ENCODE measurements at regions not wholly inside any gene's neighbourhood (a gene's known extent, or its start where the extent isn't known, plus 50 kb on each side); places are given as distances from the start of the nearest gene placed in this dataset.

DNA sequence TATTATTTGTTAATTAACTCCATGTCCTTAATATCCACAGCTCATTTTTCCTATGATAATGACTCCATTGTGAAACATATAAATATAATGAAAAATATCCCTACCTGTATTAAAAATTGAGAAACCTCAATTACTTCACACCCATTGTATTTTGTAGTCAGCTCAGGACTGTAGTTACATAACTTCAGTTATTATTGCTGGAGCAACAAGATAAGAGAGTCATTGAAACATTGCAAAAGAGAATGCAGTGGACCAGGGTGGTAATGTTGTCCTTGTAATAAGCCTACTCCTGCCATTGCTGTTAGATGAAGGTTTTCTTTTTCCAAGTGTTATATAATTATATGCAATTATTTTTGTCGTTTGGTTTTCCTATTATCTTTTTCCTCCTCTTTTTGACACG, 184.4 kb downstream of the PRL start:
- H3K36me3 ChIP-seq (ENCODE audit: control insufficient read depth in 1 of 2, insufficient read depth in 2 of 2, low read length in 1 of 2) = no peaks in the 10 kb centered on the region
- no peak overlapping the region for H3K4me3 ChIP-seq (ENCODE audit: low read length in 2 of 2)
- H3K27ac ChIP-seq (ENCODE audit: low read depth in 1 of 2, low read length in 2 of 2) = no peak overlapping the region
- H3K9me3 ChIP-seq (ENCODE audit: control insufficient read depth, low read length) = no peaks in the 10 kb centered on the region
- DNase-seq (no peak), ATAC-seq (ENCODE audit: low FRiP score) (peak; percentile 62)
- no peaks in the 10 kb centered on the region for H3K27me3 ChIP-seq (ENCODE audit: control insufficient read depth in 1 of 2, insufficient read depth in 2 of 2, low read length in 1 of 2)
- peaks cover 0 to 4% of the 10 kb centered on the region in 2 donors for H3K4me1 ChIP-seq (ENCODE audit: control insufficient read depth in 1 of 2, insufficient read depth in 2 of 2, low read length in 2 of 2)
- 58 to 72% methylated on average over 2 of the region's 2 CpGs for WGBS, 2 donors
- intact Hi-C loops (cut with DNase I) = no loop called here

DNA sequence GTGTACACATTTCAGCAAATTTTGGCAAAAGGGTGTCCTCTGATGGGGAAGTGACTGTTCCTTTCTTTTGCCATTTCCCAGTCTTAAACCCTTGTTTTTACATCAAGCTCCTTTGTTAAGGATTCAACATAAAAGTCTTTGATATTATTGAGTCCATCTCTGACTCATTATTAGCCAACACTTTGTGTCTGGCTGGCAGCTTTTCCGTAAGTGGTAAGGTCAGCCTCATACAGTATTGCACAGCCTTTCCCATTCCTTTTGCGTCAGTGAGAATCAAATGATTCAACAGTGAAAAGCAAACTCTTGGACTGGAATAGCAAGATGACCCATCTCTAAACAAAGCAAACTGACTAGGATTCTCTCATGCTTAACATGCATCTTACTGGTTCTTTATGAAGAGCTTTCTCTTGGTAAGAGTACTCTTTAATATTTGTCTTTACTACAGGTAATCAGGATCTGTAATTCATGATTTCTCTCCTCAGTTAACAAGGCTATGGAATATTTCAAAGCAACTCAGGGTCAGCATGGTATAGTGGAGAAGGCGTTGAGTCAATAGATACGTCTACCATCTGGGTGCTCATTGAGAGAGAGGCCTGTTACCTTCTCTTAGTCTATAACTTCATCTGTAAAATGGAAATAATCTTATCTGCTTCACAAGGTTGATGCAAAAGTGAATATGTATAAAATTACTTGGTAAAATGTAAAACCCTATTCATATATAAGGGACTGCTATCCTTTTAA, 183.6 kb downstream of the PRL start:
- peak in 1 of 2 donors; percentile 59 for DNase-seq
- peak; percentile 74 for ATAC-seq (ENCODE audit: low FRiP score)
- Histone ChIP-seq H3K4me3 (ENCODE audit: low read length in 2 of 2) (no peak overlapping the region), H3K27me3 (ENCODE audit: control insufficient read depth in 1 of 2, insufficient read depth in 2 of 2, low read length in 1 of 2) (no peaks in the 10 kb centered on the region), H3K4me1 (ENCODE audit: control insufficient read depth in 1 of 2, insufficient read depth in 2 of 2, low read length in 2 of 2) (peaks cover 0 to 4% of the 10 kb centered on the region in 2 donors), H3K27ac (ENCODE audit: low read depth in 1 of 2, low read length in 2 of 2) (no peak overlapping the region), H3K9me3 (ENCODE audit: control insufficient read depth, low read length) (no peaks in the 10 kb centered on the region), H3K36me3 (ENCODE audit: control insufficient read depth in 1 of 2, insufficient read depth in 2 of 2, low read length in 1 of 2) (no peaks in the 10 kb centered on the region)
- intact Hi-C loops (cut with DNase I) = no loop called here
- 77 to 78% methylated on average over 4 of the region's 4 CpGs for WGBS, 2 donors

DNA sequence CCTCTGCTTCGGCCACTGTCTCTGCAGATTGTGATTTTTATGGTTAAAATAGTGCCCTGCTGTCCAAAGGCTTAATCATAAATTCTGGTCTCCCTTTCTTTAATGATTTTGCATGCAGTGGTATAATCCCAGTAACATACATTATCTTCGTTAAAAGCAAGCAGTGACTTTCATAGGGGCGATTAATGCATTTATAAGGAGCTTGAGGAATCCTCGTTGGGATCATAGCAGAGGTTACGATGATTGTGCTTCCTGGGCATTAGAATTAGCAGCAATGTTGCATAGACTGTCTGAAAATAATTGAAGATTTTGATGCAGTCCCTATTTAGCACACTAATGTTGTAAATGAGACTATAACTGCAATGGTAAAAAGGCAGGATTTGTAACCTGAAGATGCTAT, 181.3 kb downstream of the PRL start:
- no peaks in the 10 kb centered on the region for H3K27me3 ChIP-seq (ENCODE audit: control insufficient read depth in 1 of 2, insufficient read depth in 2 of 2, low read length in 1 of 2)
- no peak overlapping the region for H3K27ac ChIP-seq (ENCODE audit: low read depth in 1 of 2, low read length in 2 of 2)
- intact Hi-C loops (cut with DNase I) = no loop called here
- ATAC-seq (ENCODE audit: low FRiP score) (no peak), DNase-seq (no peak)
- no peaks in the 10 kb centered on the region for H3K36me3 ChIP-seq (ENCODE audit: control insufficient read depth in 1 of 2, insufficient read depth in 2 of 2, low read length in 1 of 2)
- H3K4me1 ChIP-seq (ENCODE audit: control insufficient read depth in 1 of 2, insufficient read depth in 2 of 2, low read length in 2 of 2) = peaks cover 0 to 4% of the 10 kb centered on the region in 2 donors
- H3K9me3 ChIP-seq (ENCODE audit: control insufficient read depth, low read length) = no peaks in the 10 kb centered on the region
- WGBS, 2 donors = 75 to 89% methylated on average over 5 of the region's 5 CpGs
- no peak overlapping the region for H3K4me3 ChIP-seq (ENCODE audit: low read length in 2 of 2)

DNA sequence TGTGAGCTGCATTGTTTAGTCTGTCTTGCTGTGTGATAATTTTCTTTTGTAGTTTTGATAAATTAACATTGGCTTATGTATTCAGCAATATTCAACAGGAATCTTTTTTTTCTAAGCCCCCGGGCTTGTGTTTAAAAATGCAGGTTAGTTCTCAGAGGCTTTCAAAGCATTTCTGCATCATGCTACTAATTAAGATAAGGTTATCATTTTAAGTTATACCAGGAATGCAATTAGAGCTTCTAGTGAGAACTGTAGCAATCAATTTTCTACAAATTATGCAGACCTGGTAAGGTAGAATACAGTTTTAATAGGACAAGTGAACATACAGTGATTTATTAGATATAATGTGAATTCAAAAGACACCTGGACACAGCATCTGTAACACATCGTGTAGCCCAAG, 179.2 kb downstream of the PRL start:
- Histone ChIP-seq H3K27me3 (ENCODE audit: control insufficient read depth in 1 of 2, insufficient read depth in 2 of 2, low read length in 1 of 2) (no peaks in the 10 kb centered on the region), H3K36me3 (ENCODE audit: control insufficient read depth in 1 of 2, insufficient read depth in 2 of 2, low read length in 1 of 2) (no peaks in the 10 kb centered on the region), H3K27ac (ENCODE audit: low read depth in 1 of 2, low read length in 2 of 2) (no peak overlapping the region), H3K9me3 (ENCODE audit: control insufficient read depth, low read length) (no peaks in the 10 kb centered on the region), H3K4me1 (ENCODE audit: control insufficient read depth in 1 of 2, insufficient read depth in 2 of 2, low read length in 2 of 2) (peaks cover 0 to 4% of the 10 kb centered on the region in 2 donors), H3K4me3 (ENCODE audit: low read length in 2 of 2) (no peak overlapping the region)
- ATAC-seq (ENCODE audit: low FRiP score) (no peak), DNase-seq (no peak)
- intact Hi-C loops (cut with DNase I) = no loop called here
- WGBS, 2 donors = 86 to 94% methylated on average over 2 of the region's 2 CpGs

GRCh38 chr6:22119500-22119899, 177.3 kb downstream of the PRL start:
- H3K27ac ChIP-seq (ENCODE audit: low read depth in 1 of 2, low read length in 2 of 2) = no peak overlapping the region
- intact Hi-C loops (cut with DNase I) = no loop called here
- no peaks in the 10 kb centered on the region for H3K36me3 ChIP-seq (ENCODE audit: control insufficient read depth in 1 of 2, insufficient read depth in 2 of 2, low read length in 1 of 2)
- DNase-seq = no peak
- no peaks in the 10 kb centered on the region for H3K4me1 ChIP-seq (ENCODE audit: control insufficient read depth in 1 of 2, insufficient read depth in 2 of 2, low read length in 2 of 2)
- 65 to 68% methylated on average over 1 of the region's 1 CpG for WGBS, 2 donors
- H3K27me3 ChIP-seq (ENCODE audit: control insufficient read depth in 1 of 2, insufficient read depth in 2 of 2, low read length in 1 of 2) = no peaks in the 10 kb centered on the region
- H3K9me3 ChIP-seq (ENCODE audit: control insufficient read depth, low read length) = no peaks in the 10 kb centered on the region
- H3K4me3 ChIP-seq (ENCODE audit: low read length in 2 of 2) = no peak overlapping the region
- ATAC-seq (ENCODE audit: low FRiP score) = no peak

GRCh38 chr6:22124756-22125155, 172.1 kb downstream of the PRL start:
- no peak overlapping the region for H3K27ac ChIP-seq (ENCODE audit: low read depth in 1 of 2, low read length in 2 of 2)
- no peak overlapping the region for H3K4me3 ChIP-seq (ENCODE audit: low read length in 2 of 2)
- 85 to 87% methylated on average over 2 of the region's 2 CpGs for WGBS, 2 donors
- intact Hi-C loops (cut with DNase I) = no loop called here
- no peaks in the 10 kb centered on the region for H3K27me3 ChIP-seq (ENCODE audit: control insufficient read depth in 1 of 2, insufficient read depth in 2 of 2, low read length in 1 of 2)
- no peaks in the 10 kb centered on the region for H3K9me3 ChIP-seq (ENCODE audit: control insufficient read depth, low read length)
- ATAC-seq (ENCODE audit: low FRiP score) (no peak), DNase-seq (no peak)
- no peaks in the 10 kb centered on the region for H3K4me1 ChIP-seq (ENCODE audit: control insufficient read depth in 1 of 2, insufficient read depth in 2 of 2, low read length in 2 of 2)
- H3K36me3 ChIP-seq (ENCODE audit: control insufficient read depth in 1 of 2, insufficient read depth in 2 of 2, low read length in 1 of 2) = no peaks in the 10 kb centered on the region

- WGBS, 2 donors = 99 to 100% methylated on average over 1 of the region's 1 CpG
- Histone ChIP-seq H3K4me1 (ENCODE audit: control insufficient read depth in 1 of 2, insufficient read depth in 2 of 2, low read length in 2 of 2) (no peaks in the 10 kb centered on the region), H3K9me3 (ENCODE audit: control insufficient read depth, low read length) (peaks cover 2% of the 10 kb centered on the region), H3K36me3 (ENCODE audit: control insufficient read depth in 1 of 2, insufficient read depth in 2 of 2, low read length in 1 of 2) (no peaks in the 10 kb centered on the region), H3K27ac (ENCODE audit: low read depth in 1 of 2, low read length in 2 of 2) (no peak overlapping the region), H3K4me3 (ENCODE audit: low read length in 2 of 2) (no peak overlapping the region), H3K27me3 (ENCODE audit: control insufficient read depth in 1 of 2, insufficient read depth in 2 of 2, low read length in 1 of 2) (no peaks in the 10 kb centered on the region)
- DNase-seq = no peak
- ATAC-seq (ENCODE audit: low FRiP score) = no peak
- intact Hi-C loops (cut with DNase I) = no loop called here
These were observed 169.9 kb downstream of the PRL start for GRCh38 chr6:22126910-22127309.

DNA sequence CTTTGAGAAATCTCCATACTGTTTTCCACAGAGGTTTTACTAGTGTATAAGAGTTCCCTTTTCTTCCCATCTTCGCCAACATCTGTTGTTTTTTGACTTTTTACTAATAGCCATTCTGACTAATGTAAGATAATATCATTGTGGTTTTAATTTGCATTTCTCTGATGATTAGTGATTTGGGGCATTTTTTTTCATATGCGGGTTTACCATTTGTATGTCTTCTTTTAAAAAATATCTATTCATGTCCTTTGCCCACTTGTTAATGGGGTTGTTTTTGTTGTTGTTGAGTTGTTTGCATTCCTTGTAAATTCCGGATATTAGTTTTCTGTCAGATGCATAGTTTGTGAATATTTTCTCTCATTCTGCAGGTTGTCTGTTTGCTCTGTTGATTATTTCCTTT, 167.1 kb downstream of the PRL start:
- Histone ChIP-seq H3K4me1 (ENCODE audit: control insufficient read depth in 1 of 2, insufficient read depth in 2 of 2, low read length in 2 of 2) (no peaks in the 10 kb centered on the region), H3K9me3 (ENCODE audit: control insufficient read depth, low read length) (peaks cover 2% of the 10 kb centered on the region), H3K27ac (ENCODE audit: low read depth in 1 of 2, low read length in 2 of 2) (no peak overlapping the region), H3K4me3 (ENCODE audit: low read length in 2 of 2) (no peak overlapping the region), H3K36me3 (ENCODE audit: control insufficient read depth in 1 of 2, insufficient read depth in 2 of 2, low read length in 1 of 2) (no peaks in the 10 kb centered on the region), H3K27me3 (ENCODE audit: control insufficient read depth in 1 of 2, insufficient read depth in 2 of 2, low read length in 1 of 2) (no peaks in the 10 kb centered on the region)
- WGBS, 2 donors = 98% methylated on average over 3 of the region's 3 CpGs
- no peak for ATAC-seq (ENCODE audit: low FRiP score)
- intact Hi-C loops (cut with DNase I) = no loop called here
- no peak for DNase-seq

DNA sequence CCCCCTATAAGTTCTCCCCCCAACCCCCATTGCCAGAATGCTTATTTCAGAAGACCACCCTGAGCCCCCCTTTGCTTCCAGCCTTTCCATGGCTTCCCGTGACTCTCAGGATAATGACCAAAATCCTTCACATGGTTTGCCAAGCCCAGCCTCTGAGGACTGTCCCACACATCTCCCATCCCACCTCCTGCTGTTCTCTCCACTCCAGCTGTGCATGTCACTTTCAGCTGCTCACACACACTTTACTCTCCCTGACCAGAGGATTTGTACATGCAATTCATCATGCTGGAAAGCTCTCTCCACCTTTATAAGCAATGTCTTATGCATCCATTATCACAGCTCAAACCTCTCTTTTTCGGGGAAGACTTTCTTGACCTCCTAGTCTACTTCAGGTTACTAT, 164.2 kb downstream of the PRL start:
- WGBS, 2 donors = 95% methylated on average over 2 of the region's 2 CpGs
- ATAC-seq (ENCODE audit: low FRiP score) (no peak), DNase-seq (no peak)
- peaks cover 2% of the 10 kb centered on the region for H3K9me3 ChIP-seq (ENCODE audit: control insufficient read depth, low read length)
- no peak overlapping the region for H3K4me3 ChIP-seq (ENCODE audit: low read length in 2 of 2)
- H3K27ac ChIP-seq (ENCODE audit: low read depth in 1 of 2, low read length in 2 of 2) = no peak overlapping the region
- no peaks in the 10 kb centered on the region for H3K36me3 ChIP-seq (ENCODE audit: control insufficient read depth in 1 of 2, insufficient read depth in 2 of 2, low read length in 1 of 2)
- no peaks in the 10 kb centered on the region for H3K4me1 ChIP-seq (ENCODE audit: control insufficient read depth in 1 of 2, insufficient read depth in 2 of 2, low read length in 2 of 2)
- no peaks in the 10 kb centered on the region for H3K27me3 ChIP-seq (ENCODE audit: control insufficient read depth in 1 of 2, insufficient read depth in 2 of 2, low read length in 1 of 2)
- intact Hi-C loops (cut with DNase I) = no loop called here

Data from aorta (tissue), 5 donors.